ENCODE measurements at regions not wholly inside any gene's neighbourhood (a gene's known extent, or its start where the extent isn't known, plus 50 kb on each side); places are given as distances from the start of the nearest gene placed in this dataset.

- no peak for DNase-seq (ENCODE audit: low spot score)
- Histone ChIP-seq H2AFZ (ENCODE audit: low read length) (no peak overlapping the region), H4K20me1 (ENCODE audit: insufficient read depth, low read length) (no peaks in the 10 kb centered on the region), H3K9me3 (ENCODE audit: low read length) (no peaks in the 10 kb centered on the region), H3K36me3 (ENCODE audit: insufficient read depth, low read length) (no peaks in the 10 kb centered on the region), H3K4me3 (ENCODE audit: low read depth, low read length, poor library complexity, severe bottlenecking) (no peak overlapping the region), H3K9me2 (ENCODE audit: insufficient read depth, low read length) (no peaks in the 10 kb centered on the region), H3K4me2 (ENCODE audit: low read length) (no peak overlapping the region), H3K4me1 (ENCODE audit: insufficient read depth, low read length, poor library complexity, severe bottlenecking) (no peaks in the 10 kb centered on the region), H3K79me2 (ENCODE audit: insufficient read depth, low read depth, low read length) (no peaks in the 10 kb centered on the region), H3K27ac (ENCODE audit: low read depth, low read length, poor library complexity, severe bottlenecking) (no peak overlapping the region)
- TF ChIP-seq EZH2phosphoT487 (IDR thresholded peaks at IDR 0.05; ENCODE audit: borderline replicate concordance, low read depth, low read length), result no peak
- no peak for TF ChIP-seq CTCF (conservative IDR thresholded peaks at IDR 0.05; ENCODE audit: low read length)
- ChIA-PET CTCF (ENCODE audit: unreplicated experiment) (no interaction called here), POLR2A (no interaction called here)
- intact Hi-C loops (cut with micrococcal nuclease; ENCODE audit: unreplicated experiment), result no loop called here
- no TSS peak for BruUV-seq (replicated peaks)
Measured at GRCh38 chrX:21289232-21289631, 85.0 kb upstream of the CNKSR2 start.

DNA sequence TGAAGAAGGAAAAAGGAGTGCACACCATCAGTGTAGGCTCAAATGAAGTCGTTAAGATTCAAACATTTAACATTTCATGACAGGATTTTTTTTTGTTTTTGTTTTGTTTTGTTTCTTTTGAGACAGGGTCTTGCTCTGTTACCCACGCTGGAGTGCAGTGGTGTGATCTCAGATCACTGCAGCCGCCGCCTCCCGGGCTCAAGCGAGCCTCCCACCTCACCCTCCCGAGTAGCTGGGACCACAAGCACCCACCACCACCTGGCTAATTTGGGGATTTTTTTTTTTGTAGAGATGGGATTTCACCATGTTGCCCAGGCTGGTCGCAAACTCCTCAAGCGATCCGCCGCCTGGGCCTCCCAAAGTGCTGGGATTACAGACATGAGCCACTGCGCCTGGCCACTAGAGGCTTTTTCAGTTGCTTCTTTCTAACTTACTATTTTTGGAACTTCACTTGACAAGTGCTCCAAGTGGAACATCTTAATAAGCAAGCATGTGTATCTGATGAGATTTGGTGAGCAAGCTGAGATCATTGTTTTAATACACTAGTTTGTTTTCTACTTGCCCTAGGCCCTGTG, 78.9 kb upstream of the CNKSR2 start:
- no peaks in the 10 kb centered on the region for H3K36me3 ChIP-seq (ENCODE audit: insufficient read depth, low read length)
- H3K4me1 ChIP-seq (ENCODE audit: insufficient read depth, low read length, poor library complexity, severe bottlenecking), result no peaks in the 10 kb centered on the region
- no peak overlapping the region for H3K4me3 ChIP-seq (ENCODE audit: low read depth, low read length, poor library complexity, severe bottlenecking)
- H3K27ac ChIP-seq (ENCODE audit: low read depth, low read length, poor library complexity, severe bottlenecking), result no peak overlapping the region
- BruUV-seq (replicated peaks), result no TSS peak
- H3K4me2 ChIP-seq (ENCODE audit: low read length), result no peak overlapping the region
- CTCF ChIA-PET (ENCODE audit: unreplicated experiment), result no interaction called here
- POLR2A ChIA-PET, result no interaction called here
- no peak for TF ChIP-seq EZH2phosphoT487 (IDR thresholded peaks at IDR 0.05; ENCODE audit: borderline replicate concordance, low read depth, low read length)
- TF ChIP-seq CTCF (conservative IDR thresholded peaks at IDR 0.05; ENCODE audit: low read length), result no peak
- no peak for DNase-seq (ENCODE audit: low spot score)
- no peaks in the 10 kb centered on the region for H3K9me3 ChIP-seq (ENCODE audit: low read length)
- H4K20me1 ChIP-seq (ENCODE audit: insufficient read depth, low read length), result no peaks in the 10 kb centered on the region
- no peak overlapping the region for H2AFZ ChIP-seq (ENCODE audit: low read length)
- intact Hi-C loops (cut with micrococcal nuclease; ENCODE audit: unreplicated experiment), result no loop called here
- no peaks in the 10 kb centered on the region for H3K79me2 ChIP-seq (ENCODE audit: insufficient read depth, low read depth, low read length)
- no peaks in the 10 kb centered on the region for H3K9me2 ChIP-seq (ENCODE audit: insufficient read depth, low read length)

DNA sequence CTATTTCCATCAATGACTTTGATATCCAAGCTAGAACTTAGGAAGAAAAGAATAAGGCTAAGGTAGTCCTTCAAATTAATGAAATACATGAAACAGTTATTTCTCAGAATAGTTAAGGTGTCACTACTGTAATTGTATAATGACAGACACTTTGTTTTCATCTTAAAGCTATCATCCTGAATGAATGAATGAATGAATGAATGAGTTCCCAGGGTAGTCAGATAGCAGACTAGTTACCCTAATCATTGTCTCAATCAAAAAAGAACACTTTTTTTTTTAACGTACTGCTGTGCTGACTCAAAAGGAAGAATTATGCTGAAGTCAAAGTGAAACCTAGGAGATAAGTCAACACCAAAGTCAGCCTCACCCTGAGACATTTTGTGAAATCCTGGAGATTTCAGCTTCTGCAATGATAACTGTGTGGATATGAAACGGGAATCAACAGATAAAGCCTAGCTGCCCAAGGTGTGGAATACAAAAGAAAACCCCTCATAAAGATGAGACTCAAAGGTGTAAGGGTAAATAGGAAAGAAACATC, 68.3 kb upstream of the CNKSR2 start:
- no peak overlapping the region for H3K4me3 ChIP-seq (ENCODE audit: low read depth, low read length, poor library complexity, severe bottlenecking)
- no peak for DNase-seq (ENCODE audit: low spot score)
- no peaks in the 10 kb centered on the region for H3K9me2 ChIP-seq (ENCODE audit: insufficient read depth, low read length)
- H2AFZ ChIP-seq (ENCODE audit: low read length), result no peak overlapping the region
- POLR2A ChIA-PET, result no interaction called here
- CTCF ChIA-PET (ENCODE audit: unreplicated experiment), result no interaction called here
- no peaks in the 10 kb centered on the region for H4K20me1 ChIP-seq (ENCODE audit: insufficient read depth, low read length)
- no peaks in the 10 kb centered on the region for H3K4me1 ChIP-seq (ENCODE audit: insufficient read depth, low read length, poor library complexity, severe bottlenecking)
- no peaks in the 10 kb centered on the region for H3K9me3 ChIP-seq (ENCODE audit: low read length)
- H3K4me2 ChIP-seq (ENCODE audit: low read length), result no peak overlapping the region
- H3K36me3 ChIP-seq (ENCODE audit: insufficient read depth, low read length), result no peaks in the 10 kb centered on the region
- intact Hi-C loops (cut with micrococcal nuclease; ENCODE audit: unreplicated experiment), result no loop called here
- no peak overlapping the region for H3K27ac ChIP-seq (ENCODE audit: low read depth, low read length, poor library complexity, severe bottlenecking)
- H3K79me2 ChIP-seq (ENCODE audit: insufficient read depth, low read depth, low read length), result no peaks in the 10 kb centered on the region
- no TSS peak for BruUV-seq (replicated peaks)
- TF ChIP-seq EZH2phosphoT487 (IDR thresholded peaks at IDR 0.05; ENCODE audit: borderline replicate concordance, low read depth, low read length) (no peak), CTCF (conservative IDR thresholded peaks at IDR 0.05; ENCODE audit: low read length) (no peak)

All from OCI-LY7 (cell line).